GM12891 (cell line): ENCODE measurements at regions not wholly inside any gene's neighbourhood (a gene's known extent, or its start where the extent isn't known, plus 50 kb on each side); places are given as distances from the start of the nearest gene placed in this dataset.

Experiments used
- POLR2A ChIP-seq: IDR thresholded peaks from 2 replicates; pipeline ENCODE4 v1.6.1; 2011; ENCODE audit warnings: low read depth, low read length, control low read depth
- TAF1 ChIP-seq: IDR thresholded peaks from 2 replicates; pipeline ENCODE4 v1.6.1; 2011; ENCODE audit warnings: low read depth, low read length, control low read depth

DNA sequence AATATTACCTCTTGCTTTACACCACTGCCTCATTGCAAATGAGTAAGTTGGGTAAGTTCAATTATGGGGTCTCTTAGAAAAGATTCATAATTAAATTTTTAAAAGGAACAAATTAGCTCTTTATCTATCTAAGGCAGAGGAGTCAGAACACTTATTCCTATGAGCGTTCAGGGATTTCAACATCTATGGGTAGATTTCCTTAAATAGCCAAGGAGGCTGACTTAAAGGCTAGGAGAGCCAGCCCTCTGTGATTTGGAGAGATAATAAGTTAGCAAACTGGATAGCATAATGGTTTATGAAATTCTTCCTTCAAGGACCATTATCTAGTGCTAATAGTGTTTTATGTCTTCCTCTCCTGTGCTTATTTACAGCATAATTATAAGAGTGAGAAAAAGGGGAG, 387.7 kb downstream of the STK39 start:
- no peak for TF ChIP-seq TAF1
- TF ChIP-seq POLR2A: no peak
